Cardiac septum (tissue), 1 donor: ENCODE measurements at regions not wholly inside any gene's neighbourhood (a gene's known extent, or its start where the extent isn't known, plus 50 kb on each side); places are given as distances from the start of the nearest gene placed in this dataset.
"Not testable (repeated sequence)": the region's sequence is repeated elsewhere in the genome, so short reads cannot be mapped to it uniquely, and the experiment has no call there.

Experiments
- DNase-seq: peaks from one replicate; pipeline ENCODE4 v3.0.0-alpha.2; 2020; ENCODE audit warnings: low spot score
- intact Hi-C: fragments of 100-400 bp; cut with DNase I; formaldehyde crosslinking; loops from one replicate; pipeline ENCODE4 v1.14.0; 2022
- donor health status: DM: no; HTN: no; CAD: no.

DNA sequence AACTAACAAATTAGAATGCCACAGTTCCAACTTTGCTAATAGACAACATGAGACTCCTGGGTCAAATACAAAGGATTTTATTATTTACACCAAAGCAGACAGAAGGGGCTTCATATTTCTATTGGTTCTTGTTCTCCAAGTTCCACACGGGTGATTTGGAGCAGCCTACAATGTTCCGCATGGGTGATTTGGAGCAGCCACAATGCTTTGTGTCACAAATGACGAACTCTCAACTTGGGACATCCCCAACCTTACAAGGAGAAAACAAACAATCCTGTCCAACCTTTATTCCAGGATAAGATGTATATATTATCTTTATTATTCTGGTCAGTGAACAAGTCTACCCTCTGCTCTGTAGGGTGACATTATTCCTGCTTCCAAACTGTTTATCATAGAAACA lies 694.3 kb upstream of the MGAT4C start:
- intact Hi-C loops: no loop called here
- DNase-seq: no peak

DNA sequence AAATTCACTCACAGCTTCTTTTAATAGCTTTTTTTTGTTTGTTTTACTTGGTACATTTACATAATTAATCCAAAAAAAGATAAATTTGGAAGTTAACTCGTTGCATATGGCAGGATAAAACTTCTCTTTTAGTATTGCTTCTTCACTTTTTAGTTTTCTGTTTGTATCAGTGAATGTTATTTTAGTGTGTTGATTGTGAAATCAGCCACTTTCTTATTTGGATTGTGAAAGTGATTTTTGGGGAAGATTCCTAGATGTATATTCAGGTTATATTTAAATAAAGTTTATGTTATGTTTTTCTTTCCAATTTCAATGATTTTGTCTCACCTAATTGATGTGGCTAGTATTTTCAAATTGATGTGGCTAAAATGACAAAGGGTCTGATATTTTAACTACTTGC lies 693.9 kb upstream of the MGAT4C start:
- DNase-seq: no peak
- intact Hi-C loops: no loop called here

DNA sequence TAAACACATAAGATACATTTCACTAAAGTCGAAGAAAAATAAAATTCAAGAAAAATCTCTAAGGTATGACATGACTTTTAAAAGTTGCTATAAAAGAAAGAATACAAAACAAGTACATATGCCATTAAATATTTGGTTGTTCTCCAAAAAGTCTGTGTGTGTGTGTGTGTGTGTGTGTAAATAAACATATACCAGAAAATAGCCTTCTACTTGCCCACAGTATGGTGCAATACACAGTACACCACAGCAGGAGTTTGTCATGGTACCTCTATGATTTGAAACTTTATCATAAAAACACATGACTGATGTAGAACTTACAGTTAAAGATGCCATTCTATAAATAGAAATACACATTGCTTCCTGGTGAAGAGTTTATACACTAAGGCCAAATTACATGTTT lies 692.7 kb upstream of the MGAT4C start:
- intact Hi-C loops: no loop called here
- no peak for DNase-seq

DNA sequence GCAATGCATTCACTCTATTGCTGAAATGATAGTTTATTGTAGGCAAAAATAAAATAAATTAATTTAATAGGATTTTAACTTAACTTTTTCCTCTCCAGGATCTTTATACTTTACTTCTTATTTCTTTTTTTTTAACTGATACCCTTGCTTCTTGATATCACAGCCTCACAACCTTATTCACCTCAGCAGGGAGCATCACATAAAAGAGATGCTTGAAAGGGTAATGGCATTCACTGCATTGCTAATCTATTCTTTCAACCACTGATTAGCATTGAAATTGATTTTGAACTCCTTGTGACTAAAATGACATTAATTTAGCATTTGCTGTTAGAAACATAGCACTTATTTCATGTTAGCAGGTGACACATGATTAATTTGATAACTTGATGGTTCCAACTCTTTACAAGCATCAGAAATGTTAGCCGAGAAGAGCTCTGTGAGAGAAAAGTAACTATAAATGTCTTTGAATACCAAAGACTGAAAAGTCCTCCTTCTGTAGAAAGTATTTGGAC lies 689.5 kb upstream of the MGAT4C start:
- intact Hi-C loops: no loop called here
- no peak for DNase-seq

DNA sequence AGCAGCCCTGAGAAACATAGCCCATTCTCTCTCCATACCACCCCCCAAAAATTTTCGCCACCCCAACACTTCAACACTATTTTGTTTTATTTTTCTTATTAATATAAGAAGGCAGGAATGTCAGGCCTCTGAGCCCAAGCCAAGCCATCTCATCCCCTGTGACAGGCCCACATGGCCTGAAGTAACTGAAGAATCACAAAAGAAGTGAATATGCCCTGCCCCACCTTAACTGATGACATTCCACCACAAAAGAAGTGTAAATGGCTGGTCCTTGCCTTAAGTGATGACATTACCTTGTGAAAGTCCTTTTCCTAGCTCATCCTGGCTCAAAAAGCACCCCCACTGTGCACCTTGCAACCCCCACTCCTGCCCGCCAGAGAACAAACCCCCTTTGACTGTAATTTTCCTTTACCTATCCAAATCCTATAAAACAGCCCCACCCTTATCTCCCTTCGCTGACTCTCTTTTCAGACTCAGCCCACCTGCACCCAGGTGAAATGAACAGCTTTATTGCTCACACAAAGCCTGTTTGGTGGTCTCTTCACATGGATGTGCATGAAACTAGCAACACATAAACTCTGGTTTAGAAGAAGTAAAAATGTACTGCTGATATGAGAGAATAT lies 688.1 kb upstream of the MGAT4C start:
- intact Hi-C loops, DNase-seq: not testable (repeated sequence)

DNA sequence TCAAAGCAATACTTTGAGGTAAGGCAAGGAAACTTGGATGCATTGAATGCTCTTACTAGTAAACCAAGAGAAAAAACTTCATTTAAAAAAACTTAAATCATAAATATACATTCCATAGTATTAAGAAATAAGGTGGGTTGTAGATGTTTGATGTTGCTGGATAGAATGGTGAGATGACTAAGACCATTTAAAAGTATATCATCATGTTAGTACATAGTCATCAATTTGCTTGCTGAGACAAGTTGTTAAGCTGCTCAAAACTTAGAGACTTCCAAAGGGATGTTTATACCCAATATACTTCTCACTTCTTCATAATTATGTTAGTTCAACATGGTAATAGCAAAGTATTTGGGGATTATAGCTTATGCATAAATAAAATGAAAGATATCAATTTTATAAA lies 675.5 kb upstream of the MGAT4C start:
- intact Hi-C loops: no loop called here
- DNase-seq: no peak

DNA sequence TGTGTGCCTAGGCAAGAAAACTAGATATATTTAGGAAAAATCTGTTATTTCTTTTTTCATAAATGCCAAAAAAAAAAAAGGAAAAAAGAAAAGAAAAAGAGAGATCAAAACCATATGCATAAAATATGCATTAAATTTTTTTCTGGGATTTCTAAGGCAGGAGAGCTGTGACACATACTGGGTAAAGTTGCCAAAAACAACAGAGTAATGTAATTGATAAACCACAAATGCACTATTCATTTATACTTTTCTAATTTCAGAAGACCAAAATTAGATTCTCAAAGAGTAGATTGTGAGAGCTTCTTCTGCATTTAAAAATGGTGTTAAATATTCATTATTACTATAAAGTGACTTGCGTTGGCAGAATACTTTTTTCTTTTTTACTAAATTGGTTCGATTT lies 673.8 kb upstream of the MGAT4C start:
- intact Hi-C loops: no loop called here
- DNase-seq: no peak

DNA sequence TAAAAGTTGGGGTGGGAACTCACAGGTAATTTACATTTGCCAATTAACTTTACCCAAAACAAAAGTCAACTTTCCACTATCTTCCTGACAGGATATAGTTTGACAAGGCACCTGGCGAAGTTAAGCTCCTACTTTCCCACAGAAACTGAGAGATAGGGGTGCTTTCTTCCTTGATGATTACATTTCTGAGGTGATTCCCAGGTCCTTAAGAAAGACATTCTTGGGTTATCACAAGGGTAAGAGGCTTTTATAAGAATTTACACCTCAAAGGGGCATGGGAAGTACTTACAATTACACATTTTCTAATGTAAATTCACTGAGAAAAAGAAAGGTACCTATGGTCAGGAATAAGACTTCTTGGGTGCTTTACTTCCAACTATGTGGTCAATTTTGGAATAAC lies 660.9 kb upstream of the MGAT4C start:
- intact Hi-C loops: no loop called here
- DNase-seq: no peak

DNA sequence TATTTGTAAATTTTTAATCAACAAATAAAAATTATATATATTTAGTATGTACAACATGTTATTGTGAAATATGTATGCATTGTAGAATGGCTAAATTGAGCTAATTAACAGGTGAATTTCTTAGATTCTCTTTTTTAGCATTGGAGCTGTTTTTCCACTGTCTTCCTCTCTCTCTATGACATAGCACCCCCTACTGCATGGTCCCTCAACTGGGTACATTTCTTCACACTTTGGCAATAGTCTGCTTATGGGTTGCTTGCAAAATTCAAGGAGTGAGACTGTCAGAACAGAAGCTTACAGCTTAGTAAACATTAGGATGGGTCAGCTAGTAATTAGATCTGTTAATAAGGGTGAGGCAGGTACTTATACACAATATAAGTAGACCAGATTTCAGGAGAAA lies 658.5 kb upstream of the MGAT4C start:
- intact Hi-C loops: no loop called here
- DNase-seq: no peak

DNA sequence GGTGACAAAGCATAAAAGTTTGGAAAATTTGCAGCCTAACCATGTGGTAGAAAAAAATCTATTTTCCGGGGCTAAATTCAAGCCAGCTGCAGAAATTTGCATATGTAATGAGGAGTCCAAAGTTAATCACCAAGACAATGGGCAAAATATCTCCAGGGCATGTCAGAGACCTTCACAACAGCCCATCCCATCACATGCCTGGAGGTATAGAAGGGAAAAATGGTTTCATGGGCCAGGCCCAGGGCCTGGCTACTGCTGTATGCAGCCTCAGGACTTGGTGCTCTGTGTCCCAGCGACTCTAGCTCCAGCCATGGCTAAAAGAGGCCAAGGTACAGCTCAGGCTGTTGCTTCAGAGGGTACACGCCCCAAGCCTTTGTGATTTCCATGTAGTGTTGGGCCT lies 655.8 kb upstream of the MGAT4C start:
- intact Hi-C loops: no loop called here
- DNase-seq: no peak

DNA sequence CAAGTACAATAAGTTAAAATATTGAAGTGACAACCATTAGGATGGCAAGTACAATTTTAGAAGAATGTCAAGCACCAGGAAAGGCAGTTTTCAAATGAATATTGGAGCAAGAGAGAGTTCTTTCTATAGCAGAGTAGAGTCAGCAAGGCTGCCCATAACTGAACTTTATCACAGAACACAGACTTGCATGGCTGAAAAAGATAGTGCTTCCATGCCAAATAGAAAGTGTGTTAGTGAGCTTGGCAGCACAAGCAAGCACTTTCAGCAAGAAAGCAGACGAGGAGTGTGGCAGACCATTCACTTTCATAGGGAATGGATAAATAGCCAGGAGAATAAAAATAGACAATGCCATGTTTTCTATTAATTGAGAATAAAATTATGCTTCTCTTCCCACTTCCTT lies 647.0 kb upstream of the MGAT4C start:
- DNase-seq: no peak
- intact Hi-C loops: no loop called here

DNA sequence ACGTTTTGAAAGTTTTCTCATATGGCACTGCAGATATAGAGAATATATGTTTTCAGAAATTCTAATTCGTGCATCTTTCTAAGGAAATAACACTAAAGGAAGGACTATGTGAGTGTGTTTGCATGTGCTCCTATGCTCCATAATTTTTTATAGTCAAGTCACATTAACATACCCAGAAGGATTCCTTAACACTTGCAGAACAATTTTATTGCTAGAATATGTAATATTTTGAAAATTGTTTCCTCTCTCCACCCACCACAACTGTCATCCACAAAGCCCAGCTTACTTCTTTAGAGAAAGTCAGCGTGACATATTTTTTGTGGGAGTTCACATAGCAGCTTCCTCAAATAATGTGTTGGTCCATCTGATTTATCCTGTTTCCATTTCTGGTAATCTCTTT lies 604.6 kb upstream of the MGAT4C start:
- DNase-seq: no peak
- intact Hi-C loops: no loop called here

DNA sequence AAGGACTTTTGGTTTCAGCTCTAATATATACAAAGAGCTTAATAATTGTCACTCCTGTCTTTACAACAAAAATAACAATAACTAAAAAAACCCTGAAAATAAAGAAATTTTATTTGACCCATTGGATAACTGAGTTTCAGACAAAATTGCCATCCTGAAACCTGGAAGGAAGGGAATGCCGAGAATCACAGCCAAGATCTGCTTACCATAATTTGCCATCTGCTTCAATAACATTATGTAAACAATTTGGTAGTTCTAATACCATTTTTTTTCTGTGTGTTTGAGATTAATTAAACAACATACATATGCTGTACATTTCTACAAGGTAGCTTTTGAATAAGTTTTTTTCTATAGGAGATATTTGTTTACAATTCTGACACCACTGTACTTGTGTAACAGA lies 596.3 kb upstream of the MGAT4C start:
- no peak for DNase-seq
- intact Hi-C loops: no loop called here

DNA sequence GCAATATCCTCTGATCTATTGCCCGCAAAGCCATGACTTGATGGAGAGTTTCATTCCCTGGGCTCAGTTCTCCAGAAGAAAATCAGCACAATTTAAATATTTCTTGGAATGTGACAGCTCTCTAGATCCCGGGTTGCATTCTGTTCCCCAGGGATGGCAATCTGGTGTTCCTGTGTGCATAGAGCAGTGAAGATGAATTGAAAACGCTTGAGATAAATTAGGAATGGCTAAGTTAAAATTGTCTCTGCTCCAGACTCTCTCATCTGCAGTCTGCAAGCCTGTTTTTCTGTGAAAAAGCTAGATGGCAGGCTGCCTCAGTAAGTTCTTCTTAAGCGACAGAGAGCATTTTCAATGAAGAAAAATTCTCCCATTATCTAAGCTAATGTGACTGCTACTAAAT lies 582.5 kb upstream of the MGAT4C start:
- no peak for DNase-seq
- intact Hi-C loops: no loop called here

DNA sequence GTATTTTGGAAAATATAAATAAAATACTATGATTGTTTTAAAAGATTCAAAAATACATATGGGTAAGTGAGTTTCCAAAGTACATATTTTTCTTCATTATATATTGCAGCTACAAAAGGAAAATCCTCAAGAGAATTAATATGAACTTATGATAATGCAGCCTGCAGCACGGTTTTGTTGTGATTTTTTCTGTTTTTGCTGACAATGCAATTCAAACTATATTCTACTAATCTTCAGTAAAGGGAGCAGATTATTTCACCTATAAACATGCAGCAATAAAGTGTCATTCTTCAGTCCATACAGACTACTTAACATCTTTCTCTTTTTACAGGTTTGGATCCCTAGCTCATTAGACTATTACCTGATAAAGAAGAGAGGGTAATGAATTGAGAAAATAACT lies 582.1 kb upstream of the MGAT4C start:
- intact Hi-C loops: no loop called here
- no peak for DNase-seq

DNA sequence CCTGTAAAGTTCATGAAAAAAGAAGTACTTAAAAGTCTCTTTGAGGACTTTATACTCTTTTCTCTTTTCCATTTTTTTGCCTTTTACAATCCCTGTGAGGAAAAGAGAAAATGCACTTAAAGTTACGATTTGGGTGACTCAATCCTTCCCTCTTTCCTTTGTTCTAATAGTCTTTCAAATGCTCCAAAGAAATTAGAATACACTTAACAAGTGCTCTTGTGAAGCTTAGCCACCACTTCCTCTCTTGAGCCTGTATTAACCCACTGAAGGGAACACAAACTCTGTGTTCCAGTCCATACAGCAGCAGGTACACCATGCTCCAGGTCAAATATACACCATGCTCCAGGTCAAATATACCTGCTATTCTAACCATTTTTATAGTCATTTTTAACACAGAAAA lies 581.1 kb upstream of the MGAT4C start:
- intact Hi-C loops: no loop called here
- no peak for DNase-seq

DNA sequence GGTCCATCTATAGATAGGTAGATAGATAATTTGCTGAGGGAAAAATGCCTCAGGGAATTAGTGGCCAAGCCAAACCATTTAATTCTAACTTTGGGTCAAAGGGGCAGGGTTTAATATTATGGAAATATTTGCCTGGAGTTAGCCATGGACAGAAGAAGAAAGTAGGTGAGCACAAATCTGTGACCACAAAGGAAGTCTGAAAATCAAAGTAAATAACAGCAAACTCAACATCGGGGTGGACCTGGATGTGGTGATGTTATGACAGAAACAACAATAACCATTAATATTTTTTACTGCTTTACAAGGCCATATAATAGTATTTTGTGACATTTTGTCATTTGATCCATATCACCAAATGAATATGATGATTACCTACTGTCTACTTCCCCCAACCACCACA lies 578.0 kb upstream of the MGAT4C start:
- intact Hi-C loops: no loop called here
- DNase-seq: no peak

DNA sequence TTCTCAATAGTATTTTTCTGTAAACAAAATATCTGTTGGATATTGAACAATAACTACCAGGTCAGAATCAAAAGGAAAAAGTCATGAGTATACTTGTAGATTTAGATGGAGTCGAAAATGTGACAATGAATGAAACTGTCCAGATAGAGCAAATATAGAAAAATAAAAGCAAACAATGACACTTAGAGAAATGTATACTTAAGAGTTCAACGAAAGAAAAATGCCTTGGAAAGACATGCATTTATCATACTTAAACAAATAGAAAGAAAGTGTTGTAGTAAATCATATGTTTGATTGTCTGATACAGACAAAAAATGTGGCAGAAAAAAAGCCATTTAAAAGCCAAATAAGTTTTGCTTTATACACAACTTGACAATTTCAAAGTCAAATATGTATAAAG lies 571.2 kb upstream of the MGAT4C start:
- intact Hi-C loops: no loop called here

DNA sequence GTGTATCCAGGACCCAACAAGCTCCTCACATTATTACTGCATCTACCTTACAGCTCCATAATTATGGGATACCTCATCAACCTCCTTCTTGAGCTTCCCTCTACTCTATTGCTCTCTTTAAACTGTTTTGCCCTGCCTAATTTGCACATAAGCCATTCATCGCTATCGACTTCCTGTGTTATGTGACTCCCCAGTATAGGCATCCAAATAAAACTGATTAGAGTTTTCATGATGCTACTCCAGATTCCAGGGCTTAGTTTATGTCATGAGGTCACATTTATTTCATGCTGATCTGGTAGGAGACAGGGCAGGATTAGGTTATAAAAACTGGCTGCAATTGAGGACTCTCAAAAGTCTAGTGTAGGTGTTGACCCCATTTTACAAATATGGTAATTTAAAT lies 569.9 kb upstream of the MGAT4C start:
- intact Hi-C loops: no loop called here
- no peak for DNase-seq

More for the DNA sequence above, 571.2 kb upstream of the MGAT4C start:
- DNase-seq: no peak

DNA sequence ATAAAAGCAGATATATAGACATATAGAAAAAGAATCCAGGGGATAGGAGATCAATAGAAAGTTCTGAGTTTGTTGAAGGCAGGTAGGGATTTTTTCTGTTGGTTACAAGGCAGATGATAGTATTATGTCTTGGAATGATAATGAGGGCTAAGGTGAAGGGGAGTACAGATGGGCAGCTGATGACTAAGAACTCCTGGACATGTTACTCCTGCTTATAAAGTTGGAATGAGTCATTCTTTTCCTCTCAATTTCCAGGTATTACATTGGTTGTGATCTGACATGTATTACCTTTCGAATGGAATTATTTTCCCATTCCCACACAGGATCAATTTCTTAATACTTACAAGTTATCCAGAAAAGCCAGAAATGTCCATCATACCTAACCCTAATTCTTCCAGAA lies 545.2 kb upstream of the MGAT4C start:
- intact Hi-C loops: no loop called here
- DNase-seq: no peak

DNA sequence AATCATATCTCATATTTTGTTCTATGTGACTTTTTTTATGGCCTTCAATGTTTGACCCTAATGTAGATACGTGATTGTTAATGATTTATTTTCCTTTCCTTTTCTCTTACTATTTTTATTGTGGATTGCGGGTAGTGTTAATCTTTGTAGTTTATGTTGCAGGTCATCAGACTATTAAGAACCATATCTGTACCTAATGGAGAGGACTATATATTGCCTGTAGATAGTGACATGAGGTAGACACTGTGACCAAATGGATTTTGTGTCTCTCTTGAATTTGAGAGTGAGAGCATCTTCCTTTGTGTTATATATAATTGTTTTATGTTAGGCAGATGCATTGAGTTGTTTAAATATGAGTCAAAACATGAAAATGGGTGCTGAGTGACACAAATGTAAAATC lies 543.4 kb upstream of the MGAT4C start:
- DNase-seq: no peak
- intact Hi-C loops: no loop called here

DNA sequence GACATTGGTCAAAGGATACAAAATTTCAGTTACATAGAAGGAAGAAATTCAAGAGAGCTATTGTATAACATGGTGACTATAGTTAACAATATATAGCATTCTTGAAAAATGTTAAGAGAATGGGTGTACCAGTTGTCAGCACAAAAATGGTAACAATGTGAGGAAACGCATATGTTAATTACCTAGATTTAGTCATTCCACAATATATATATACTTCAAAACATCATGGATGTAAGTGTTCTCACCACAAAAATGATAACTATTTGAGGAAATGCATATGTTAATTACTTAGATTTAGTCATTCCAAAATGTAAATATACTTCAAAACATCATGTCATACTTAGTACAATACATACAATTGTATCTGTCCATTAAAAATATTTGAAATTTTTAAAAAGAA lies 540.4 kb upstream of the MGAT4C start:
- intact Hi-C loops: no loop called here
- DNase-seq: no peak
